NCI-H146 (cell line): ENCODE measurements at regions not wholly inside any gene's neighbourhood (a gene's known extent, or its start where the extent isn't known, plus 50 kb on each side); places are given as distances from the start of the nearest gene placed in this dataset.
"Not testable (repeated sequence)": the region's sequence is repeated elsewhere in the genome, so short reads cannot be mapped to it uniquely, and the experiment has no call there.

Experiments
- DNase-seq: peaks from one replicate; lab custom pipeline; 2025; lab: John Stamatoyannopoulos, UW

- DNase-seq, result not testable (repeated sequence)
Measured at GRCh38 chr1:83395130-83395529, 603.8 kb downstream of the TTLL7 start.

GRCh38 chr1:83386946-83387345, 612.0 kb downstream of the TTLL7 start:
- not testable (repeated sequence) for DNase-seq

GRCh38 chr1:83383107-83383506, 615.8 kb downstream of the TTLL7 start:
- not testable (repeated sequence) for DNase-seq

GRCh38 chr1:83373018-83373417, 625.9 kb downstream of the TTLL7 start:
- DNase-seq, result not testable (repeated sequence)

GRCh38 chr1:83369853-83370252, 629.1 kb downstream of the TTLL7 start:
- DNase-seq, result not testable (repeated sequence)

GRCh38 chr1:83365320-83365719, 633.6 kb downstream of the TTLL7 start:
- DNase-seq, result not testable (repeated sequence)

DNA sequence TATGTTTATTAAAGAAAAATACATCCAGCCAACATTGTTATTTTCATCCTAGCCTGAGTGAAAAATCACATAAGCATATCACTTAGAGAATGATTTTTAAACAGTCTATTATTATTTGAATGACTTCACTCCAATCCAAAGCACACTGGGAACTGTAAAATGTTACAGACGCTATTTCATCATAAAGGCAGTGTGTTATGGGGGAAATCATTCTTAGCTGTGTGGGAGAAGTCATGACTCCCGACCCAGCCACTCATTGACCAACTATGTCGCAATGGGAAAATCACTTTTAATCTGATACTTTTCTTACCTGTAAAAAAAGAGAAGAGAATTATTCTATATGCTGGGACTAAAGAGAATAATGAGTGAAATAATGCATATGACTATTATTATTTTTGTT, 653.6 kb downstream of the TTLL7 start:
- DNase-seq, result not testable (repeated sequence)

DNA sequence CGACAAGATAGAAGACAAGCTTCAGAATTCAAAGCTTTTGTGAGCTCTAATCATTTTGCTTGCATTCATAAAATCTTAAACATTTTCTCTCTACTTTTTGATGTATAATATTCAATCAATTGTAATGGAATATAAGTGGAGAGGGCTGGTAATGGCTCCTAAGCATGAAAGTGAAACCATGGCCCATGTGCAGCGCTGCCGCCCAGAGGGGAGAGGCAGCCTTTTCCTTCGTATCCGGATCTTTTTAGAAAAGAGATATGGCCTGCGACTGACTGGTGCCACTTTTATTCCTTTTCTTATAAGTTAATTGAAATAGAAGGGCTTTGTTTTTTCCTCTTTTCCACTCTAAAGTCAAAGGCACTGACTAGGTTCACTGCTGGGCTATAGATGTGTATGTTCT, 655.2 kb downstream of the TTLL7 start:
- not testable (repeated sequence) for DNase-seq

DNA sequence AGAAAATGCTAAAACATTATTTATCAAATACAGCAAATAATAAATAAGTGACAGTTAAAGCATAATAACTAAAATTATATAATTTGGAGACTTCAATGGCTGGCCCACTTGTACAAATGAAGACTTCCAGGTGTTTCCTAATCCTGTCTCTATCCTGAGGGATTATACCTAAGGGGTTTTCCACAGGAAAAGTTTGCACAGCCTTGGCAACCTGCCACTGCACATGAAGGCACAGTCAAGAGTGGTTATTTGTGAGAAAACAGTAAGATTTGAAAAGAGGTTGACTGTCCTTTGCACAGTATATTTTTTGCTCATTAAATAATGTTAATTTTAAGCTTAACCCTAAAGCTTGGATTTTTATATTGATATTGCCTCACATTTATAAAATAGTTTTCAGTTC, 655.9 kb downstream of the TTLL7 start:
- DNase-seq, result not testable (repeated sequence)

- not testable (repeated sequence) for DNase-seq
Measured at GRCh38 chr1:83332308-83332707, 666.6 kb downstream of the TTLL7 start.

DNA sequence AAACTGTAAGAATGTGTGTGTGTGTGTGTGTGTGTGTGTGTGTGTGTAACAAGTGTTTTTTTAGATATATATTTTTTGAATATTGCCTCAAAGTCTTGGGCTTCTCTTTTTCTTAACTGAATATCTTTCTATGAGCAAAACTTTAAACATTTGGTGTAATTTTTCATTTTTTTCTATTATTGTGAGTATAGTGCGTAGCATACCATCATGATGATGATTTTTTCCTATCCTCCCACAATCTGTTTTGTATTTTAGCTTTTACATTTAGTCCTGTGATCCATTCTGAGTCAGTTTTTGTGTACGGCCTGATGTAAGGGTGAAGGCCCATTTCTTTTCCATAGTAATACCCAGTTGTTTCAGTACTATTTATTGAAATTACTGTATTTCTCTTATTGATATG, 680.6 kb downstream of the TTLL7 start:
- no peak for DNase-seq

DNA sequence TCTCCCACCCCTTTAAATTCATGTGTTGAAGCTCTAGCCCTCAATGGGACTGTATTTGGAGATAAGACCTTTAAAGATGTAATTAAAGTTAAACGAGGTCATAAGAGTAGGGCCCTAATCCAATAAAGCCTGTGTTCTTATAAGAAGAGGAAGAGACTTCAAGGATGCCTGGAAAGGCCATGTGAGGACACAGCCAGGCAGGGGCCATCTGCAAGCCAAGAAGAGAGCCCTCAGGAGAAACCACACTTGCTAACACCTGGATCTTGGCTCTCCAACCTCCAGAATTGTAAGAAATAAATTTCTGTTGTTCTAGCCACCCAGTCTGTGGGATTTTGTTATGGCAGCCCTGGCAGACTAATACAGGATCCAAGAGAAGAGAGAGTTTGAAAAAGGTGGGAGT, 683.5 kb downstream of the TTLL7 start:
- not testable (repeated sequence) for DNase-seq

- not testable (repeated sequence) for DNase-seq
Measured at GRCh38 chr1:83310161-83310560, 688.8 kb downstream of the TTLL7 start.

GRCh38 chr1:83309035-83309434, 689.9 kb downstream of the TTLL7 start:
- not testable (repeated sequence) for DNase-seq

- not testable (repeated sequence) for DNase-seq
Measured at GRCh38 chr1:83306811-83307210, 692.1 kb downstream of the TTLL7 start.

GRCh38 chr1:83295594-83295993, 703.3 kb downstream of the TTLL7 start:
- DNase-seq, result not testable (repeated sequence)

- DNase-seq, result not testable (repeated sequence)
Measured at GRCh38 chr1:83287391-83287790, 711.5 kb downstream of the TTLL7 start.

- not testable (repeated sequence) for DNase-seq
Measured at GRCh38 chr1:83274656-83275055, 724.3 kb downstream of the TTLL7 start.

DNA sequence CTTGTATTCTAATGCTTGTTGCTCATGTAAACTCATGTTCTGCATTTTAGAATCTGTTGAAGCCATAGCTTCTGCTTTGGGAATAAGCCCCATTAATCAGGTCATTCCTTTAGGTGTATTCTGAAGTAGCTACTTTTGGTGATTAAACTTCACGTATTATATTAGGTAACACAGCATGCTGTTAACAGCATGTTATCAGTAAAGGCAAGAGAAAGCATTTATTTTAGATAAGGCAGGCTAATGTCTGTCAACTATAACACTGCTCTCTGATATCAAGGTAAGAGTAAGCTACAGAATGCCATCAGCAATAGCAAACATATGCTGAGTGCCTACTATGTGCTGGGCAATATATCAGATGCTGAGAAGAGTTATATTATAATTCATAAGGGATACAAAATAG, 726.4 kb downstream of the TTLL7 start:
- not testable (repeated sequence) for DNase-seq

- peak; percentile 4 for DNase-seq
Measured at GRCh38 chr1:83271834-83272233, 727.1 kb downstream of the TTLL7 start.

DNA sequence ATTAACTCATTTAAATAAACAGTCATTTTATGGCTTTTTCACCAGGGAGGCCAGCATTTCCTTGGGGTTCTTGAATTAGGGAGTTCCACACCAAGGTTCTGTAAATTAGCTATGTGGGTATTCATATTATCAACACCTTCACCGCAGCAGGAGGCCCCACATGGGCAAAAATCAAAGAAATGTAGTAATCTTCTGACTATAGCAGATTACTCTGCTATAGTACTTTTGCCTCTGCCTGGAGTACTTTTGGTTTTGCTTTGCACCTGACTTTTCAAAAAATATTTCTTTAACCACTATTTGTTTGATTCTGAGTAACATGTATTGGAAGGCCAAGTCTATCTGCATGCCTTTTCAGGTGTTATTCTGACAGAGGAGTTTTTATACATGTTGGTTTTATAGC, 728.1 kb downstream of the TTLL7 start:
- DNase-seq, result not testable (repeated sequence)

DNA sequence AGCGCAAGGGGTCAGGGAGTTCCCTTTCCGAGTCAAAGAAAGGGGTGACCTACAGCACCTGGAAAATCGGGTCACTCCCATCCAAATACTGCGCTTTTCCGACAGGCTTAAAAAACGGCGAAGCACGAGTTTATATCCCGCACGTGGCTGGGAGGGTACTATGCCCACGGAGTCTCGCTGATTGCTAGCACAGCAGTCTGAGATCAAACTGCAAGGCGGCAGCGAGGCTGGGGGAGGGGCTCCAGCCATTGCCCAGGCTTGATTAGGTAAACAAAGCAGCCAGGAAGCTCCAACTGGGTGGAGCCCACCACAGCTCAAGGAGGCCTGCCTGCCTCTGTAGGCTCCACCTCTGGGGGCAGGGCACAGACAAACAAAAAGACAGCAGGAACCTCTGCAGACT, 735.1 kb downstream of the TTLL7 start:
- DNase-seq, result not testable (repeated sequence)

DNA sequence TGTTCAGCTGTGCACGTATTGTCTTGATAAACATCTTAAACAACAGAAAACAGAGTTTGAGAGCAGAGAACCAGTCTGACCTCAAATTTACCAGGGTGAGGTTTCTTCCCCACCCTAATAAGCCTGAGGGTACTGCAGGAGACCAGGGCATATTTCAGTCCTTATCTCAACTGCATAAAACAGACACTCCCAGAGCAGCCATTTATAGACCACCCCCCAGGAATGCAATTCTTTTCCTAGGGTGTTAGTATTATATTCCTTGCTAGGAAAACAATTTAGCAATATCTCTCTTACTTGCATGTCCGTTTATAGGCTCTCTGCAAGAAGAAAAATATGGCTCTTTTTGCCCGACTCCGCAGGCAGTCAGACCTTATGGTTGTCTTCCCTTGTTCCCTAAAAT, 747.2 kb downstream of the TTLL7 start:
- not testable (repeated sequence) for DNase-seq

DNA sequence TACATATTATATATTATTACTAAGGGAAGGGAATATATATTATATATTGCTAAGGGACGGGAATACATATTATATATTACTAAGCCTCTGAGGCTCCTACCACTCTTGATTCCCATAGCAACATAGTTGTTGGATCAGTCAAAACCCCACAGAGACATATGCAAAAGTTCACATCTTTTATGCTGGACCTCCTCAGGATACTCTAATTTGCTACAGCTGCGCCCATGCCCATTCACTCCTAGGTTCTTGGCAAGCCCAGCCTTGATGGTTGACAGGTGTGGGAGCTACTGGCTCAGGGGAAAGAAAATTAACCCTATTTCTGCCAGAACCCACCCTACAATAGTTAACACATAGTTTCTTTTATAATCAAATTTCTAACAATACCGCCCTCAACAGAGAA, 752.2 kb downstream of the TTLL7 start:
- peak; percentile 60 for DNase-seq

GRCh38 chr1:83244832-83245231, 754.1 kb downstream of the TTLL7 start:
- DNase-seq, result not testable (repeated sequence)
